Type B pancreatic cell (in vitro differentiated cells): ENCODE measurements at regions not wholly inside any gene's neighbourhood (a gene's known extent, or its start where the extent isn't known, plus 50 kb on each side); places are given as distances from the start of the nearest gene placed in this dataset.

Experiments used
- DNase-seq: peaks from one replicate; pipeline ENCODE4 v3.0.0; 2021; ENCODE audit warnings: mixed read lengths; ENCODE audit not compliant: unreplicated experiment; ENCODE audit errors: extremely low spot score
- H3K27ac Mint-ChIP-seq: 2 replicates; pipeline ENCODE4 v1.8.0; 2021; ENCODE audit warnings: mild to moderate bottlenecking, mixed read lengths
- H3K27me3 Mint-ChIP-seq: 2 replicates; pipeline ENCODE4 v1.8.0; 2021; ENCODE audit warnings: mixed read lengths
- H3K36me3 Mint-ChIP-seq: 2 replicates; pipeline ENCODE4 v1.8.0; 2021; ENCODE audit warnings: mixed read lengths
- H3K4me1 Mint-ChIP-seq: one replicate; pipeline ENCODE4 v1.8.0; 2021; ENCODE audit warnings: mixed read lengths; ENCODE audit not compliant: unreplicated experiment
- H3K4me3 Mint-ChIP-seq: 2 replicates; pipeline ENCODE4 v1.8.0; 2021; ENCODE audit warnings: mild to moderate bottlenecking, mixed read lengths
- H3K9me3 Mint-ChIP-seq: 2 replicates; pipeline ENCODE4 v1.8.0; 2021; ENCODE audit warnings: mixed read lengths
- TF ChIP-seq, protein P1 (sequence below): fragments of 200-600 bp; sonication (generic); conservative IDR thresholded peaks from 2 replicates; pipeline ENCODE4 v1.5.0; 2021; ENCODE audit warnings: antibody characterized with exemption, mild to moderate bottlenecking

- TF ChIP-seq, protein P1, sequence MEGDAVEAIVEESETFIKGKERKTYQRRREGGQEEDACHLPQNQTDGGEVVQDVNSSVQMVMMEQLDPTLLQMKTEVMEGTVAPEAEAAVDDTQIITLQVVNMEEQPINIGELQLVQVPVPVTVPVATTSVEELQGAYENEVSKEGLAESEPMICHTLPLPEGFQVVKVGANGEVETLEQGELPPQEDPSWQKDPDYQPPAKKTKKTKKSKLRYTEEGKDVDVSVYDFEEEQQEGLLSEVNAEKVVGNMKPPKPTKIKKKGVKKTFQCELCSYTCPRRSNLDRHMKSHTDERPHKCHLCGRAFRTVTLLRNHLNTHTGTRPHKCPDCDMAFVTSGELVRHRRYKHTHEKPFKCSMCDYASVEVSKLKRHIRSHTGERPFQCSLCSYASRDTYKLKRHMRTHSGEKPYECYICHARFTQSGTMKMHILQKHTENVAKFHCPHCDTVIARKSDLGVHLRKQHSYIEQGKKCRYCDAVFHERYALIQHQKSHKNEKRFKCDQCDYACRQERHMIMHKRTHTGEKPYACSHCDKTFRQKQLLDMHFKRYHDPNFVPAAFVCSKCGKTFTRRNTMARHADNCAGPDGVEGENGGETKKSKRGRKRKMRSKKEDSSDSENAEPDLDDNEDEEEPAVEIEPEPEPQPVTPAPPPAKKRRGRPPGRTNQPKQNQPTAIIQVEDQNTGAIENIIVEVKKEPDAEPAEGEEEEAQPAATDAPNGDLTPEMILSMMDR: no peak
- no peaks in the 10 kb centered on the region for H3K36me3 Mint-ChIP-seq
Measured at GRCh38 chr16:85983606-85984230, 84.8 kb downstream of the IRF8 start.

DNA sequence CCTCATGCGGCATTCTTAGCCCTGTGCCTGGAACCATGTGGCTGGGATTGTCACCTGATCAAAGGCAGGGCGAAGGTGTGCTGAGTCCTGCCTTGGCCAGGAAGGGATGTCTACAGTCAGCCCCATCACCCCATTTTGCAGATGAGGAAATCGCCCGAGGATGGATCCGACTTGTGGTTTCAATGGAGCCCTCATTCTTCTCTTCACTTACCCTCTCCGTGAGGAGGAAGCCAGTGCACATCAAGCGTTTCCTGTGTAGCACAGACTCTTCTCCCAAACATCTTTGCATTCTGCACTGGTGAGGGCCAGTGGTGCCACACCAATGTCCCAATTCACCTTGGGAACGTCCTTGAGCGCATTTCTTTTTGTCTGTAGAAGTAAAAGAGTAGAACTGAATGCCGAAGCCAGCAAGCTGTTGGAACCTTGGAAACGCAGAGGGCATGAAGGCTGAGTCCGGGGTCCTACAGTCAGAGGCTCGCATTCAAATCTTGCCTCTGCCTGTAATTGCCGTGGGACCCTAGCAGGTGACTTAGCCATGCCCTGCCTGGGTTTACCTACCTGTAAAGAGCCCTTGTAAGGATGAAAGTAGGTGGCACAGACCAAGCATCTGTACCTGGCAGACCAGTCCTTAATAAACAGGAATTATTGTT lies 85.4 kb downstream of the IRF8 start:
- peaks cover 26% of the 10 kb centered on the region for H3K4me1 Mint-ChIP-seq
- TF ChIP-seq, protein P1: no peak
- H3K27ac Mint-ChIP-seq: no peak overlapping the region
- H3K36me3 Mint-ChIP-seq: no peaks in the 10 kb centered on the region
- no peak for DNase-seq
- peaks cover 47% of the 10 kb centered on the region for H3K27me3 Mint-ChIP-seq
- H3K4me3 Mint-ChIP-seq: no peak overlapping the region
- H3K9me3 Mint-ChIP-seq: no peaks in the 10 kb centered on the region

More at GRCh38 chr16:85983606-85984230, 84.8 kb downstream of the IRF8 start:
- Mint-ChIP-seq H3K4me3 (no peak overlapping the region), H3K27me3 (peaks cover 42% of the 10 kb centered on the region), H3K27ac (no peak overlapping the region), H3K4me1 (peaks cover 23% of the 10 kb centered on the region), H3K9me3 (no peaks in the 10 kb centered on the region)
- no peak for DNase-seq

DNA sequence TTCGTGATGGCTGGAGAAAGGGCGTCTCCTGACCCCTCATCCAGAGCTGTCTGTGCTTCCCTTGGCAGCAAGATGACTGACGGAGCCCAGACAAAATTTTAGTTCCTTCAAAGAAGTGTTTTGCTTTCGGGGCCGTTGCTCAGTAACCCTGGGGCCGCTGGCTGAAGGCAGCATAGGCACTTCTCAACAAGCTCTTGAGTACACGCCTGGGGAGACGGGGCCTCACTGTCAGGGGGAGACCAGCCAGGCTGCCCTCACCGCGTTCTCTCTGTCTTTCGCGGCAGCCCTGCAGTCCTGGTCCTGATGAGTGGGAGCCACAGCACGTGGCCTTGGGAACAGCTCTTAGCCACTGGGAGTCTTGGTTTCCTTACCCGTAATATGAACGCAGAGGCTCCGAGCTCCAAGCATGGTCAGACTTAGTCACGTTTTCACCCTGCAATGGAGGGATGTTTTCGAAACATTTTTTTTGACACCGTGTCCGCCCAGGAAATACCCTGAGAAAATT lies 86.0 kb downstream of the IRF8 start:
- Mint-ChIP-seq H3K27ac (no peak overlapping the region), H3K27me3 (peaks cover 49% of the 10 kb centered on the region)

DNA sequence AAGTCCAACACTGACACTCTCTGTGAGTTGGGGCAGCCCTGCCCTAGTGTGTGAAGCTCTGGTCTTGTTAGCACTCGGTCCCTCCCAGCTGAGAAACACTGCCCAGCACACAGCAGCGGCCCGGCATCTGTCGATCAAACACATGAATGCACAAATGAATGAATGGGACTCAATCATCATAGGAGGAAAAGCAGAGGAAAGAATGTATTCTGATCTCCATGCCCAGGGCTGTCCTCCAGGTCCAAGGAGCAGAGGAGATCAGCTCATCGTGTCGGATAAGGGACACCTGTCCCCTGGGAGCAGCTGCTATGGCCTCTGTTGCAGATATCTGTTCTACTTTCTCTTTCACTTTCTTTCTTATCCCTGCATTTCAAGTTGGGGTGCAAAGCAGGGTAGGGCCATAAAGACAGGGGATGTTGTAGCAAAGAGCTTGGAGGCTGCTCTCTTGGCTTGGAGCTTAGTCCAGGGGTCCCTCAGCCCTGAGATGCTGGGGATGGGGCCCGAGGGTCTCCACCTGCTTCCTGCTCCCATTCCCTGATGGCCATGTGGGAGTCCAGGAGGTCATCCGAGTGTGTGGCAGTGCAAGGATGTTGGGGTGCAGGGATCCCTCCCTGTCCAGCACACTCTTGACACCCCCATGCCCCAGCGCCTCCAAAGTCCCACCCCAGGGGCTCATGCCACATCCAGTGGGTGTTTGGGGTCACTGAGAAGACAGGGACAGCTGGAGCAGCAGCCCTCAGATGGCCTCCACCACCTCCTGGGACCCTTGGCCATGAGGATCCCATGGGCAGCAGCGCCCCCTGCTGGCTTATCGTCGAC lies 88.2 kb downstream of the IRF8 start:
- peaks cover 59% of the 10 kb centered on the region for H3K27me3 Mint-ChIP-seq
- TF ChIP-seq, protein P1: peak; percentile 58
- peak overlapping the region; percentile 40 for H3K27ac Mint-ChIP-seq
- DNase-seq: no peak
- peaks cover 34% of the 10 kb centered on the region for H3K4me1 Mint-ChIP-seq
- H3K9me3 Mint-ChIP-seq: no peaks in the 10 kb centered on the region
- H3K36me3 Mint-ChIP-seq: no peaks in the 10 kb centered on the region
- no peak overlapping the region for H3K4me3 Mint-ChIP-seq

More for the DNA sequence above, 86.0 kb downstream of the IRF8 start:
- Mint-ChIP-seq H3K36me3 (no peaks in the 10 kb centered on the region), H3K4me3 (no peak overlapping the region), H3K9me3 (no peaks in the 10 kb centered on the region), H3K4me1 (peaks cover 31% of the 10 kb centered on the region)
- TF ChIP-seq, protein P1: no peak
- DNase-seq: no peak

DNA sequence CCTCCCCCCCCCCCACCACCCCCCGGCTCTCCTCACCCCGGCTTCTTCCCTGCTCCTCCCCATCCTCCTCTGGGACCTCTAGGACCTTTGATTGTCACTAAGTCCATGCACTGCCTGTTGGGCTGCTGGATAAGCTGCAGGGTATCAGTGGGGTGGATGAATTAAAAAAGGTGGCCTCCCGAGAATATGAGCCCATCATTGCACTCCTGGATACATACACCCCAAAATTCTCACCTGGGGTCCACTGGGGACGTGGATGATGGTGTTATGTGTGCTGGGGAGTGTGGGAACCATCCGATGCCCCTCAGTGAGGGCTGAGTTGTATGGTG lies 88.8 kb downstream of the IRF8 start:
- peaks cover 63% of the 10 kb centered on the region for H3K27me3 Mint-ChIP-seq
- DNase-seq: no peak
- TF ChIP-seq, protein P1: peak; percentile 17
- H3K4me1 Mint-ChIP-seq: peaks cover 34% of the 10 kb centered on the region
- H3K36me3 Mint-ChIP-seq: no peaks in the 10 kb centered on the region
- H3K27ac Mint-ChIP-seq: no peak overlapping the region
- H3K9me3 Mint-ChIP-seq: no peaks in the 10 kb centered on the region
- H3K4me3 Mint-ChIP-seq: no peak overlapping the region
